ENCODE measurements at regions not wholly inside any gene's neighbourhood (a gene's known extent, or its start where the extent isn't known, plus 50 kb on each side); places are given as distances from the start of the nearest gene placed in this dataset.

GRCh38 chr2:167501618-167502017 lies 613.3 kb downstream of the XIRP2 start:
- Mint-ChIP-seq H3K4me1 (no peaks in the 10 kb centered on the region), H3K36me3 (ENCODE audit: low read depth) (no peaks in the 10 kb centered on the region), H3K9me3 (no peaks in the 10 kb centered on the region)

DNA sequence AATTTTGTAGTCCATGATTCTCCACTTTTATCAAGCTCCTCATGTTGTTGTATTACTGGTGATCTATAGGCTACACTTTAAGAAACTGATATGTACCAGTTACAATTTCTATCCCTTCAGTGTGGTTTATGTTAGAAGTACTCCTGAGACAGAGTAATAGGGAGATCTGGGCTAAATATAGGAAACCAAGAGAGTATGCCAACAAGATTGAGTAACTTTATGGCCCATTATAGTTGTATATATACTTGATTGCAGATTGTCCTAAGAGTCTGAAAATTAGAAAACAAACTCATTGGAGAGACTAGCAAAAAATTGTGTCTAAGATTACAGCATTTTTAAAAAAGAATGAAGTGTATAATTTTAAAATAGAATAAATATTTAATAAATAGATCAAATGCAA lies 605.6 kb downstream of the XIRP2 start:
- ChIA-PET POLR2A (no interaction called here), CTCF (no interaction called here)
- H3K36me3 Mint-ChIP-seq (ENCODE audit: low read depth), result no peaks in the 10 kb centered on the region
- no peak for DNase-seq
- H3K4me1 Mint-ChIP-seq, result no peaks in the 10 kb centered on the region
- no peak overlapping the region for H3K4me3 Mint-ChIP-seq
- no peaks in the 10 kb centered on the region for H3K27me3 Mint-ChIP-seq
- no peaks in the 10 kb centered on the region for H3K9me3 Mint-ChIP-seq
- H3K27ac Mint-ChIP-seq, result no peak overlapping the region

More at GRCh38 chr2:167501618-167502017, 613.3 kb downstream of the XIRP2 start:
- H3K27me3 Mint-ChIP-seq, result no peaks in the 10 kb centered on the region
- DNase-seq, result no peak
- CTCF ChIA-PET, result no interaction called here
- H3K4me3 Mint-ChIP-seq, result no peak overlapping the region
- no peak overlapping the region for H3K27ac Mint-ChIP-seq
- POLR2A ChIA-PET, result no interaction called here

- ChIA-PET POLR2A (no interaction called here), CTCF (no interaction called here)
- no peaks in the 10 kb centered on the region for H3K27me3 Mint-ChIP-seq
- H3K4me1 Mint-ChIP-seq, result no peaks in the 10 kb centered on the region
- DNase-seq, result no peak
- no peaks in the 10 kb centered on the region for H3K36me3 Mint-ChIP-seq (ENCODE audit: low read depth)
- H3K9me3 Mint-ChIP-seq, result no peaks in the 10 kb centered on the region
- H3K4me3 Mint-ChIP-seq, result no peak overlapping the region
- no peak overlapping the region for H3K27ac Mint-ChIP-seq
These were observed 604.2 kb downstream of the XIRP2 start for GRCh38 chr2:167492486-167492885.

DNA sequence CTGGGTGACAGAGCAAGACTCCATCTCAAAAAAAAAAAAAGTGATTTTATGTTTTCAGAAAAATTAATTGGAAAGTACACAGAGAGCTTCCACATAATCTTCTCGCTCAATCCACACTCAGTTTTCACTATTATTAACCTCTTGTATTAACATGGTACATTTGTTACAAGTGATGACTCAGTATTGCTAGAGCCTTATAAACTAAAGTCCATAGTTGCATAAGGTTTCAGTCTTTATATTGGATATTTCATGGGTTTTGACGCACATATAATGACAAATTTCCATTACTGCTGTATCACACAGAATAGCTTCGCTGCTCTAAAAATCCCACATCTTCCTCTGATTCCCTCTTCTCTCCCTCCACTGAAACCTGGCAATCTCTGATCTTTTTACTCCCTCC lies 603.5 kb downstream of the XIRP2 start:
- Mint-ChIP-seq H3K27me3 (no peaks in the 10 kb centered on the region), H3K4me3 (no peak overlapping the region), H3K36me3 (ENCODE audit: low read depth) (no peaks in the 10 kb centered on the region), H3K9me3 (no peaks in the 10 kb centered on the region), H3K27ac (no peak overlapping the region), H3K4me1 (no peaks in the 10 kb centered on the region)
- CTCF ChIA-PET, result no interaction called here
- POLR2A ChIA-PET, result no interaction called here
- DNase-seq, result no peak

GRCh38 chr2:167490455-167490854 lies 602.2 kb downstream of the XIRP2 start:
- H3K9me3 Mint-ChIP-seq, result no peaks in the 10 kb centered on the region
- CTCF ChIA-PET, result no interaction called here
- POLR2A ChIA-PET, result no interaction called here
- no peak for DNase-seq
- H3K4me3 Mint-ChIP-seq, result no peak overlapping the region
- no peaks in the 10 kb centered on the region for H3K4me1 Mint-ChIP-seq
- H3K27me3 Mint-ChIP-seq, result no peaks in the 10 kb centered on the region
- H3K27ac Mint-ChIP-seq, result no peak overlapping the region
- no peaks in the 10 kb centered on the region for H3K36me3 Mint-ChIP-seq (ENCODE audit: low read depth)

GRCh38 chr2:167489325-167489724 lies 601.0 kb downstream of the XIRP2 start:
- Mint-ChIP-seq H3K4me3 (no peak overlapping the region), H3K36me3 (ENCODE audit: low read depth) (no peaks in the 10 kb centered on the region), H3K27ac (no peak overlapping the region), H3K4me1 (no peaks in the 10 kb centered on the region), H3K9me3 (no peaks in the 10 kb centered on the region), H3K27me3 (no peaks in the 10 kb centered on the region)
- no peak for DNase-seq
- ChIA-PET POLR2A (no interaction called here), CTCF (no interaction called here)

- Mint-ChIP-seq H3K27me3 (no peaks in the 10 kb centered on the region), H3K9me3 (no peaks in the 10 kb centered on the region), H3K36me3 (ENCODE audit: low read depth) (no peaks in the 10 kb centered on the region), H3K4me1 (no peaks in the 10 kb centered on the region), H3K27ac (no peak overlapping the region), H3K4me3 (no peak overlapping the region)
- ChIA-PET CTCF (no interaction called here), POLR2A (no interaction called here)
- DNase-seq, result no peak
These were observed 599.4 kb downstream of the XIRP2 start for GRCh38 chr2:167487728-167488127.

DNA sequence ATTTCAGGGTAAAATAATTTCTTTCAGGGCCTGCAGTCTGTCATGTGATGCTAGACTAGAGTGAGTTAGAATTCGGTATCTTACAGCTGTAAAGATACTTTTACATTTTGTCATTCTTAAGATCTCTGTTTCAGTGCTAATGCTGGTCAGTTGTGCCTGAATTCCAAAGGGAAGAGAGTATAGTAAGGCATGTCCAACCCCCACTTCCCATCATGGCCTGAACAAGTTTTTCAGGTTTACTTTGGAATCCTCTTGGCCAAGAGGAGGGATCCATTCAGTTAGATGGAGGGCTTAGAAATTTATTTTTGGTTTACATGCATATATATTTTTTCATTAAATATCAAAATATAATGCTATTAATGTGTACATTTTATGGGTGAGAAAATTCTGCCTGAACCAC lies 596.6 kb downstream of the XIRP2 start:
- Mint-ChIP-seq H3K36me3 (ENCODE audit: low read depth) (no peaks in the 10 kb centered on the region), H3K9me3 (no peaks in the 10 kb centered on the region), H3K4me3 (no peak overlapping the region), H3K4me1 (no peaks in the 10 kb centered on the region), H3K27me3 (no peaks in the 10 kb centered on the region), H3K27ac (no peak overlapping the region)
- ChIA-PET POLR2A (no interaction called here), CTCF (no interaction called here)
- DNase-seq, result no peak

GRCh38 chr2:167480986-167481309 lies 592.7 kb downstream of the XIRP2 start:
- Mint-ChIP-seq H3K27me3 (no peaks in the 10 kb centered on the region), H3K4me1 (no peaks in the 10 kb centered on the region), H3K9me3 (no peaks in the 10 kb centered on the region), H3K36me3 (ENCODE audit: low read depth) (no peaks in the 10 kb centered on the region), H3K4me3 (no peak overlapping the region), H3K27ac (no peak overlapping the region)
- POLR2A ChIA-PET, result no interaction called here
- DNase-seq, result no peak
- CTCF ChIA-PET, result no interaction called here

GRCh38 chr2:167480232-167480985 lies 592.1 kb downstream of the XIRP2 start:
- Mint-ChIP-seq H3K27ac (no peak overlapping the region), H3K36me3 (ENCODE audit: low read depth) (no peaks in the 10 kb centered on the region), H3K27me3 (no peaks in the 10 kb centered on the region), H3K4me1 (no peaks in the 10 kb centered on the region), H3K9me3 (no peaks in the 10 kb centered on the region), H3K4me3 (no peak overlapping the region)
- no peak for DNase-seq
- CTCF ChIA-PET, result no interaction called here
- POLR2A ChIA-PET, result no interaction called here

GRCh38 chr2:167478196-167478595 lies 589.9 kb downstream of the XIRP2 start:
- no peaks in the 10 kb centered on the region for H3K9me3 Mint-ChIP-seq
- H3K4me1 Mint-ChIP-seq, result no peaks in the 10 kb centered on the region
- H3K27ac Mint-ChIP-seq, result no peak overlapping the region
- POLR2A ChIA-PET, result no interaction called here
- H3K4me3 Mint-ChIP-seq, result no peak overlapping the region
- no peaks in the 10 kb centered on the region for H3K27me3 Mint-ChIP-seq
- CTCF ChIA-PET, result no interaction called here
- H3K36me3 Mint-ChIP-seq (ENCODE audit: low read depth), result no peaks in the 10 kb centered on the region
- no peak for DNase-seq

- ChIA-PET CTCF (no interaction called here), POLR2A (no interaction called here)
- Mint-ChIP-seq H3K9me3 (no peaks in the 10 kb centered on the region), H3K27me3 (no peaks in the 10 kb centered on the region), H3K27ac (no peak overlapping the region), H3K4me3 (no peak overlapping the region), H3K36me3 (ENCODE audit: low read depth) (no peaks in the 10 kb centered on the region), H3K4me1 (no peaks in the 10 kb centered on the region)
- DNase-seq, result no peak
These were observed 587.5 kb downstream of the XIRP2 start for GRCh38 chr2:167475791-167476190.

DNA sequence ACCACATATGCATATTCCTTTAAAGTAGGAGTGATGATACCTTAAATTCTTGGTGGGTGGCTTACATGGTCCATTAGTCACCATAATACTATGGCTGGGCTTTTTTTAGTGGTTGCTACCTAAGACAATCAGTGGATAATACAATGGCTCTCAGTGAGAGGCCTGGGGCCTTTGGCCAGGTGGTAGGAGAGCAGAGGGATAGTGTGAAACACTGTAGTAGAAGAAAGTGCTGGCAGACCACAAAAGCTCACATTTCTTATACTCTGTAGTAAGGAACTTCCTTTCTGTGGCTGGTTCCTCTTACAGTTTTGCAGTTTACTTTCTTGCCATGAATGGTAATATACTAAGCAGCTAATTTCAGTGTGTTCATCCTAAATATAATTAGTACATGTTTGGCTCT lies 583.5 kb downstream of the XIRP2 start:
- POLR2A ChIA-PET, result no interaction called here
- Mint-ChIP-seq H3K27me3 (no peaks in the 10 kb centered on the region), H3K4me3 (no peak overlapping the region), H3K9me3 (no peaks in the 10 kb centered on the region), H3K4me1 (no peaks in the 10 kb centered on the region), H3K27ac (no peak overlapping the region), H3K36me3 (ENCODE audit: low read depth) (no peaks in the 10 kb centered on the region)
- no peak for DNase-seq
- CTCF ChIA-PET, result no interaction called here

GRCh38 chr2:167471332-167471731 lies 583.1 kb downstream of the XIRP2 start:
- Mint-ChIP-seq H3K36me3 (ENCODE audit: low read depth) (no peaks in the 10 kb centered on the region), H3K9me3 (no peaks in the 10 kb centered on the region), H3K4me1 (no peaks in the 10 kb centered on the region), H3K27ac (no peak overlapping the region), H3K27me3 (no peaks in the 10 kb centered on the region), H3K4me3 (no peak overlapping the region)
- no peak for DNase-seq
- POLR2A ChIA-PET, result no interaction called here
- CTCF ChIA-PET, result no interaction called here
